ENCODE measurements at regions not wholly inside any gene's neighbourhood (a gene's known extent, or its start where the extent isn't known, plus 50 kb on each side); places are given as distances from the start of the nearest gene placed in this dataset.

DNA sequence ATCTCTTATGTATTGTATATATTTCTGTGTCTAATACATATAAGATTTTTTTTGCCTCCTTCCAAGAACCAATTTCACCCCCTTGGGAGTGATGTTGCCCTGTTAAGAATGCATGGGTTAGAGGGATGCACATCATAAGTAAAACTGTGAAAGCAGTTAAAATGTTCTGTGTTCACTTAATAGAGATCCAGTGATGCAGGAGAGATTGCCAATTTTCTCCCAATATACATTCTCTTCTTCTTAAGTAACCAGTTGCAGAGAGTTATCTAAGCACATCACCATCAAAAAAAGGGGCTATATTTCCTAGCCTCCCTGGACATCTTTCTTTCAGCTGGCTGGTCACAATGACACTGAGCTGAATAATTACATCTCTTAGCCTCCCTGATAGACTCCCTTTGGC, 307.0 kb downstream of the OSTF1 start:
- TF ChIP-seq, protein P1, sequence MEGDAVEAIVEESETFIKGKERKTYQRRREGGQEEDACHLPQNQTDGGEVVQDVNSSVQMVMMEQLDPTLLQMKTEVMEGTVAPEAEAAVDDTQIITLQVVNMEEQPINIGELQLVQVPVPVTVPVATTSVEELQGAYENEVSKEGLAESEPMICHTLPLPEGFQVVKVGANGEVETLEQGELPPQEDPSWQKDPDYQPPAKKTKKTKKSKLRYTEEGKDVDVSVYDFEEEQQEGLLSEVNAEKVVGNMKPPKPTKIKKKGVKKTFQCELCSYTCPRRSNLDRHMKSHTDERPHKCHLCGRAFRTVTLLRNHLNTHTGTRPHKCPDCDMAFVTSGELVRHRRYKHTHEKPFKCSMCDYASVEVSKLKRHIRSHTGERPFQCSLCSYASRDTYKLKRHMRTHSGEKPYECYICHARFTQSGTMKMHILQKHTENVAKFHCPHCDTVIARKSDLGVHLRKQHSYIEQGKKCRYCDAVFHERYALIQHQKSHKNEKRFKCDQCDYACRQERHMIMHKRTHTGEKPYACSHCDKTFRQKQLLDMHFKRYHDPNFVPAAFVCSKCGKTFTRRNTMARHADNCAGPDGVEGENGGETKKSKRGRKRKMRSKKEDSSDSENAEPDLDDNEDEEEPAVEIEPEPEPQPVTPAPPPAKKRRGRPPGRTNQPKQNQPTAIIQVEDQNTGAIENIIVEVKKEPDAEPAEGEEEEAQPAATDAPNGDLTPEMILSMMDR (IDR thresholded peaks at IDR 0.05 in 2 of 3, conservative IDR thresholded peaks at IDR 0.05 in 1 of 3; ENCODE audit: borderline replicate concordance in 1 of 3, insufficient read depth in 1 of 3, low read depth in 2 of 3, low read length in 2 of 3), result no peak
- no peak for TF ChIP-seq EZH2 (IDR thresholded peaks at IDR 0.05)
- TF ChIP-seq, protein P2, sequence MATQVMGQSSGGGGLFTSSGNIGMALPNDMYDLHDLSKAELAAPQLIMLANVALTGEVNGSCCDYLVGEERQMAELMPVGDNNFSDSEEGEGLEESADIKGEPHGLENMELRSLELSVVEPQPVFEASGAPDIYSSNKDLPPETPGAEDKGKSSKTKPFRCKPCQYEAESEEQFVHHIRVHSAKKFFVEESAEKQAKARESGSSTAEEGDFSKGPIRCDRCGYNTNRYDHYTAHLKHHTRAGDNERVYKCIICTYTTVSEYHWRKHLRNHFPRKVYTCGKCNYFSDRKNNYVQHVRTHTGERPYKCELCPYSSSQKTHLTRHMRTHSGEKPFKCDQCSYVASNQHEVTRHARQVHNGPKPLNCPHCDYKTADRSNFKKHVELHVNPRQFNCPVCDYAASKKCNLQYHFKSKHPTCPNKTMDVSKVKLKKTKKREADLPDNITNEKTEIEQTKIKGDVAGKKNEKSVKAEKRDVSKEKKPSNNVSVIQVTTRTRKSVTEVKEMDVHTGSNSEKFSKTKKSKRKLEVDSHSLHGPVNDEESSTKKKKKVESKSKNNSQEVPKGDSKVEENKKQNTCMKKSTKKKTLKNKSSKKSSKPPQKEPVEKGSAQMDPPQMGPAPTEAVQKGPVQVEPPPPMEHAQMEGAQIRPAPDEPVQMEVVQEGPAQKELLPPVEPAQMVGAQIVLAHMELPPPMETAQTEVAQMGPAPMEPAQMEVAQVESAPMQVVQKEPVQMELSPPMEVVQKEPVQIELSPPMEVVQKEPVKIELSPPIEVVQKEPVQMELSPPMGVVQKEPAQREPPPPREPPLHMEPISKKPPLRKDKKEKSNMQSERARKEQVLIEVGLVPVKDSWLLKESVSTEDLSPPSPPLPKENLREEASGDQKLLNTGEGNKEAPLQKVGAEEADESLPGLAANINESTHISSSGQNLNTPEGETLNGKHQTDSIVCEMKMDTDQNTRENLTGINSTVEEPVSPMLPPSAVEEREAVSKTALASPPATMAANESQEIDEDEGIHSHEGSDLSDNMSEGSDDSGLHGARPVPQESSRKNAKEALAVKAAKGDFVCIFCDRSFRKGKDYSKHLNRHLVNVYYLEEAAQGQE (IDR thresholded peaks at IDR 0.05; ENCODE audit: low read depth), result no peak
- no peak for TF ChIP-seq EZH2phosphoT487 (IDR thresholded peaks at IDR 0.05; ENCODE audit: borderline replicate concordance)
- no peak for TF ChIP-seq POLR2A (IDR thresholded peaks at IDR 0.05; ENCODE audit: borderline replicate concordance, extremely low read depth, insufficient read depth, insufficient read length)
- no peak for TF ChIP-seq POLR2AphosphoS5 (IDR thresholded peaks at IDR 0.05; ENCODE audit: low read depth, low read length)
- TF ChIP-seq ZNF274 (IDR thresholded peaks at IDR 0.05; ENCODE audit: low read depth, low read length), result no peak
- TF ChIP-seq YY1 (IDR thresholded peaks at IDR 0.05; ENCODE audit: extremely low read depth, insufficient replicate concordance, low read depth, low read length), result no peak
- TF ChIP-seq, protein P3, sequence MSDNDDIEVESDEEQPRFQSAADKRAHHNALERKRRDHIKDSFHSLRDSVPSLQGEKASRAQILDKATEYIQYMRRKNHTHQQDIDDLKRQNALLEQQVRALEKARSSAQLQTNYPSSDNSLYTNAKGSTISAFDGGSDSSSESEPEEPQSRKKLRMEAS (IDR thresholded peaks at IDR 0.05), result no peak
- TF ChIP-seq, protein P4, sequence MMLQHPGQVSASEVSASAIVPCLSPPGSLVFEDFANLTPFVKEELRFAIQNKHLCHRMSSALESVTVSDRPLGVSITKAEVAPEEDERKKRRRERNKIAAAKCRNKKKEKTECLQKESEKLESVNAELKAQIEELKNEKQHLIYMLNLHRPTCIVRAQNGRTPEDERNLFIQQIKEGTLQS (IDR thresholded peaks at IDR 0.05), result no peak
- no peak for TF ChIP-seq RAD21 (IDR thresholded peaks at IDR 0.05; ENCODE audit: low read depth)
- TF ChIP-seq SP1 (IDR thresholded peaks at IDR 0.05; ENCODE audit: low read depth), result no peak
- no peak for TF ChIP-seq SRF (IDR thresholded peaks at IDR 0.05; ENCODE audit: low read depth)
